DND-41 (cell line): ENCODE measurements at regions not wholly inside any gene's neighbourhood (a gene's known extent, or its start where the extent isn't known, plus 50 kb on each side); places are given as distances from the start of the nearest gene placed in this dataset.

ENCODE experiments used
- CTCF ChIP-seq: IDR thresholded peaks from 2 replicates; pipeline ENCODE4 v1.5.1; 2012; ENCODE audit warnings: borderline replicate concordance, low read length, moderate library complexity, mild to moderate bottlenecking; ENCODE audit not compliant: poor library complexity, severe bottlenecking; ENCODE audit errors: extremely low read depth
- EZH2 ChIP-seq: IDR thresholded peaks from 3 replicates; pipeline ENCODE4 v1.6.1; 2012; ENCODE audit warnings: borderline replicate concordance, low read depth, mild to moderate bottlenecking, moderate library complexity, low read length, inconsistent platforms; ENCODE audit not compliant: severe bottlenecking

GRCh38 chr12:115790526-115790925 lies 487.0 kb downstream of the MED13L start:
- TF ChIP-seq CTCF (no peak), EZH2 (no peak)
